GM18951 (cell line): ENCODE measurements at regions not wholly inside any gene's neighbourhood (a gene's known extent, or its start where the extent isn't known, plus 50 kb on each side); places are given as distances from the start of the nearest gene placed in this dataset.

Experiments
- POLR2A ChIP-seq: IDR thresholded peaks from 4 replicates; pipeline ENCODE4 v1.6.1; 2011; ENCODE audit warnings: mild to moderate bottlenecking; ENCODE audit not compliant: insufficient read length, insufficient read depth; ENCODE audit errors: extremely low read depth
- in situ Hi-C: fragments of 300-500 bp; cut with MboI; formaldehyde crosslinking; loops from one replicate; pipeline ENCODE4 v1.12.0; 2022; ENCODE audit warnings: low sequenced_read_pairs, mixed read lengths, inconsistent platforms; ENCODE audit not compliant: unreplicated experiment

DNA sequence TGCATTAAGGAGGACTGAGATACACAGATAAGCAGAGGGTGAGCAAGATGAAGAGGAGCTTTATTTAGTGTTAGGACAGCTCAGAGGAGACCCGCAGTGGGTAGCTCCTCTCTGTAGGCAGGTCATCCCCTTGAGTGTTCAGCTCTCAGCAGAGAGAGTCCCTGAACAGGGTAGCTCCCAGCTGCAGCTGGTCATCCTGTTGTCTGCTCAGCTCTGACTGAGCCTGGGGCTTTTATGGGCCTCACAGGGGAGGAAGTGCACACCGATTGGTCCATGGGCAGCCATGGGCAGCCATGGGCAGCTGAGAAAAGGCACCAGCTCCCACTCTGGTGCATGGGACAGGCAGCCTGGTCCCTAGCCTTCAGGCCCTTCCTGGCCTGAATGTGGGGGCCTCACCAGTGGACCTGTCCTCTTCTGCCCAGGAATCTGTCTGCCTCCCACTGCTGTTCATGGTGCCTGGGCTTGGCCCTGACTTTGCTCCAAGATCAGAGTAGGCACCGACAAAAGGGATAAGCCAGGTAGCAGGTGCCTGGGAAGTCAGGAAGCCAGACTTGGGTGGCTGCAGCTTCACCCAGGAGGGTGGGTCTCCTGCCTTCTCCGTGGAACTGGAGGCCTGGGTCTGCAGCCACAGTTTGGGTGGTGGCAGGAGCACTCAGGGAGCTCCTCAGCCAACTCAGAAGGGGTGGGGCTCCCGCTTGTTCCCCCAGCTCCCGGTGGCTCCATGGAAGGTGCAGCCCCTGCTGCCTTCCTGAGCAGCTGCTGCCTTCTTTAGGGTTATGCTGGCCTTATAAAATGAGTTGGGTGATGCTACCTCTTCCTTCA is 54.7 kb downstream of the MYEOV start:
- in situ Hi-C loops: no loop called here

DNA sequence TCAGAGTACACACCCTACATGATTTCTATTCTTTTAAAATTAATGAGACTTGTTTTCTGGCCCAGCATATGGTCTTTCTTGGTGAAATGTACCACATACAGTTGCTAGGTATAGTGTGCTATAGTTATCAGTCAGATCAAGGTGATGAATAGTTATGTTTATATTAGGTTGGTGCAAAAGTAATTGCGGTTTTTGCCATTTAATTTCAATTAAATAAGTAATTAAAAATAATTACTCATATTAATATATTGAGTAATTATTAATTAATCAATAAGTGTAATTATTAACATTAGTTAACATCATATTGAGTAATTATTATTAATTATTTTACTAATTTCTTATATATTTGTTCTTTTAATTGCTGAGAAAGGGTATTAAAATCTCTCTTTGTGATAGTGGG is 56.1 kb downstream of the MYEOV start:
- in situ Hi-C loops: no loop called here

More for the DNA sequence above, 54.7 kb downstream of the MYEOV start:
- no peak for TF ChIP-seq POLR2A

DNA sequence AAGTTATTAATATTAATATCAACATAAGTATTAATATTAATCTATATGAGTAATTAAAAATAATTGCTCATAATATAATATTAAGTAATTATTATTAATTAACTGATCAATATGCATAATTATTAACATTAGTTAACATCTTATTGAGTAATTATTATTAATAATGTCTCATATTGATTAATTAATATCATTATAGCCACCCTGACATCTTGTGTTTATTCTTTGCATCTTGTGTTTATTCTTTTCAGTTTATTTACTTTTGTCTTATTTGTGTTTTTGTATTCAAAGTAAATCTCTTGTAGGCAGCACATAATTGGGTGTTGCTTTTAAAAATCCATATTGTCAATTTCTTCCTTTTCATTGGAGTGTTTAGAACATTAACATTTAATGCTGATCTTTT is 56.6 kb downstream of the MYEOV start:
- no peak for TF ChIP-seq POLR2A

More for the DNA sequence above, 56.1 kb downstream of the MYEOV start:
- no peak for TF ChIP-seq POLR2A

DNA sequence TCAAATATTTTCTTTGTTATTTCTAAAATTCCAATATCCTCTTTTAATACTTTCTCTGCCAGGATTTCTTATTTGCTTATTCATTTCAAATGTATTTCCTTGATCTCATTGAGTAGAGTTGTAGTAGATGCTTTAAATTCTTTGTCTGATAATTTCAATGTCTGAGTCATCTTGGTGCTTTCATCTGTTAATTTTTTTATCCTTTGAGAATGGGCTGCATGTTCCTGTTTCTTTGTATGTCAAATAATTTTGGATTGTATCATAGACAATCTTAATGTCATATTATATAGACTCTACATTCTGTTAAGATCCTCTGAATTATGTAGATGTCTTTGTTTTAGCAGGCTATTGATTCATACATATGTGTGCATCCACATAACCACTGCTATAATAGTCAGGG is 57.5 kb downstream of the MYEOV start:
- in situ Hi-C loops: no loop called here
- TF ChIP-seq POLR2A: no peak

More for the DNA sequence above, 56.6 kb downstream of the MYEOV start:
- in situ Hi-C loops: no loop called here

DNA sequence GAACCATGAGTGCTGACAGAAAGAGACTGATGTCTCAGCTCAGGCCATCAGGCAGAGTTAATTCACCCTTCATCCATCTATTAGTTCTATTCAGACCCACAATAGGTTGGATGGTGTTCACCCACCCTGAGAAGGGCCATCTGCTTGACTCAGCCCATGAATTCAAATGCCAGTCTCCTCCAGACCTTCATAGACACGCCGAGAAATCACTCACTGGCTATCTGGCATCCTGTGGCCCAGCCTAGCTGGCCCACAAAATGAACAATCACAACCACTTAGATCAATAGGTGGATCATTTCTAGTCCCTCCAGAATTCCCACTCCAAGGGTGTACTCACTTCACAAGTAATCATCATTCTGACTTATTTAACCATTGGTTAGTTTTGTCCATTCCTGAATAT is 58.2 kb downstream of the MYEOV start:
- TF ChIP-seq POLR2A: no peak

DNA sequence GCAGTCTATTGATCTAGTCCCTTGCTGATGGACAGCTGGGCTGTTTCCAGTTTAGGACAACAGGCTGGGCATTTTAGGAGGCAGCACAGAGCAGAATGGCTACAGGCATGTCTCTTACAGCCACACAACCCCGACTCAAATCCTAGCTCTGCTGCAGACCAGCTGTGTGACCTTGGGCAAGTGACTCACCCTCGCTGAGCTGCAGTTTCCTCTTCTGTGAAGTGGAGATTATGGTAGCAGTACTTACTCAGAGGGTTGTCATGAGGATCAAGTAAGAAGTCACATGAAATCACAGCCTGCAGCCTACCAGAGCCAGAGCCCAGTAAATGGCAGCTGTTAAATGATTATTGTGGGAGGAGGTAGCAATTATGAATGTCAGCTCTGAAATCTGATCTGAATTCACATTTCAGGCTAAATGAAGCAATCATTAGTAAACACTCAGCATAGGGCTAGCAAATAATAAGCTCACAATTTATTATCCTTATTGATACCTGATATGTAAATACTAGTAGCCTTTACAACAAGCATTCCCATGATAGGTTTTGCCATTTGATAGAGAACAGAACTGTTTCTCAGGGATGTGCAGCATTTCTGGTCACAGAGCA is 58.9 kb downstream of the MYEOV start:
- no peak for TF ChIP-seq POLR2A
- in situ Hi-C loops: no loop called here

More for the DNA sequence above, 58.2 kb downstream of the MYEOV start:
- in situ Hi-C loops: no loop called here

DNA sequence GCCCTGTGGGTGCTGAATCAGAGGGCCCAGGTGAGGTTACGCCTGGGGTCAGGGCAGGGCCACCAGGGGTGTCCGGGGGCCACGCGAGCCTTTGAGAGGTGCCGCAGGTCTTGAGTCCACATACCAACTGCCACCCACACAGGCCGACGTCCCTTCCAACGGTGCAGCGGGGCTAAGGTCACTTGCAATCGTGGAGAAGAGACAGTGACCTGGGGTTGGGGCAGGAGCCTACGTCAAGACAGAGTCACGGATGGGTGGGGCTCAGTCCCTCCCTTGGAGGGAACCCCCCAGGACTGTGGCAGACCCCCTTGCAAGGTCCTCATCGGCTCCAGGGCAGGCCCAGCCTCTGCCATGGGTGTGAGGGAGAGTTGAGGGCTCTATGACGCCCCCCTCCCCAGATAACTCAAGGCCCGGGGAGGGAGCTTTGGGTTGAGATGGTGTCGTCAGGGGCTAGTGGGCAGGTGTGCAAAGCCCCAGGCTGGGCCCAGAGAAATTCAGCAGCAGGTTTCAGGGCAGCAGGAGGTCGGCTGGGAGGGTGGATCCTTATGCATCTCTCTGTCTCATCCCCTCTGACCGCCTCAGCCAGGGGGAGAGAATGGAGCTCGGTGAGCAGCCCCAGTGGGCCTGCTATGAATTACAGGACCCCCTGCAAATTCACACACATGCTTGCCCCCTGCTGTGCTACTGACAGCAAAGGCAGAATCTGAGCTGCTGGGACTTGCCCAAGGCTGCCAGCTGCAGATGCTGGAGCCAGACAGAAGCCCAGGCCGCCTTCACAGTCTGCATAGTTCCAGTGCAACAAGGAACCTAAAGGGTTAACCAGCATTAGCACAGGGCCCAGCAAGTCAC is 60.0 kb downstream of the MYEOV start:
- in situ Hi-C loops: no loop called here
- TF ChIP-seq POLR2A: no peak

DNA sequence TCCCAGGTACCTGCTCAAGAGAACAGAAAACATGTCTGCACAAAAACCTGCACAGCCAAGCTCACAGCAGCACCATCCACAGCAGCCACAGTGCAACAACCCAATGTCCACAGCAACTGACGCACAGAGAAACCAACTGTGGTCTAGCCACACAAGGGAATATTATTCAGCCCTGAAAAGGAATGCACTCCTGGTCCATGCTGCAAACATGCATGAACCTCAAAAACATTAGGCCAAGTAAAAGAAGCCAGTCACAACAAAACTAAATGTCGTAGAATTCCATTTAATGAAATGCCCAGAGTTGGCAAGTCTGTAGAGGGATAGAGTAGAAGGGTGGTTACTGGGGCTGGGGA is 60.6 kb downstream of the MYEOV start:
- in situ Hi-C loops: no loop called here
- no peak for TF ChIP-seq POLR2A

DNA sequence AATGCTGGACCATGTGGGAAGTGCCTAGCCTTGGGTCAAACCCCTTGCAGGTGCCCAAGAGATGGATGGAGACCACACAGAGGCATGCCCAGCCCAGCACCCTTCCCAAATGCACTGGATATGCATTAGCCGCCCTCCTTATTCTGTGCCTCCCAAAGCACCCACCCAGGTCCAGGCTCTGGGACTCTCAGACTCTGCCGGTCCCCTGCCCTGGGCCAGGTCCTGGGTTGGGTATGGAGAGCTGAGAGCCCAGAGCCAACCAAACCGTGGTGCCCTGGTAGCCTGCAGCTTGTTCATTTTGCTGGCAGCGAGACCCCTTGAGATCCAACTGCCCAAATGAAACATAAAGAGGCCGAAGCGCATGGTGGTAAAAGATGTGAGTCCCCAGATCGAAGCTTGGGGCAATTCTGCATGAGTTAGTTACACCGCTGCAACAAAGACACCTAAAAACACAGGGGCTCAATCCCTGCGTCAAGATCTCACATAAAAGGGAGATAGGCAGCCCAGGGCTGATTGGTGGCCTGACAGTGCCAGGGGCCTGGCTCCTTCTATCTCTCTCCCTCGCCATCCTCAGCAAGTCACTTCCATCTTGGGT is 61.5 kb downstream of the MYEOV start:
- no peak for TF ChIP-seq POLR2A
- in situ Hi-C loops: no loop called here

DNA sequence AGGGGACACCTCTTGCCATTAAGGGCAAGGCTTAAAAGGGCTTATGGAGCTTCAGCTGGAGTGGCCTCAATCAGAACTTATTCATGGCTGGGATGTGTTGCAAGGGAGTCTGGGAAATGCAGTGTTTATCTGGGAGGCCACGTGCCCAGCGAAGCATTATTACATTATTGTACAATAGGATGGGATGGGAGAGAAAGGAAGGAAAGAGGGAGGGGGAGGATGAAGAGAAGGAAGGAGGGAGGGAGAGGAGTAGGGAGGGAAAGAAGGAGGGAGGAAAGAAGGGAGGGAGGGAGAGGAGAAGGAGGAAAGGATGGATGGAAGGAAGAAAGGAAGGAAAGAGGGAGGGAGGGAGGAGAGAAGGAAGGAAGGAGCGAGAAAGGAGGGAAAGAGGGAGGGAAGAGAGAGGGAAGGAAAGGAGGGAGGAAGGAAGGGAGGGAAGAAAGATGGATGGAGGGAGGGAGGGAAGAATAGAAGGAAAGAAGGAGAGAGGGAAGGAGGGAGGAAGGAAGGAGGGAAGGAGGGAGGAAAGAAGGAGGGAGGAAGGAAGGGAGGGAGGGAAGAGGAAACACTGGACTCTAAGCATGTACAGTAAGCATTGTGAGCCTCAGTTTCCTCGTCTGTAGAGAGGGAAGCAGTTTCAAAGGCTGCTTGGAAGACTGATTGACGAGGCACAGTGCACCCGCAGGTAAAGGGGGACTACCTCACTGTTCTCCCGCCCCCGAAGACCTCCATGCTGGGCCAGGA is 62.2 kb downstream of the MYEOV start:
- TF ChIP-seq POLR2A: no peak
- in situ Hi-C loops: no loop called here

DNA sequence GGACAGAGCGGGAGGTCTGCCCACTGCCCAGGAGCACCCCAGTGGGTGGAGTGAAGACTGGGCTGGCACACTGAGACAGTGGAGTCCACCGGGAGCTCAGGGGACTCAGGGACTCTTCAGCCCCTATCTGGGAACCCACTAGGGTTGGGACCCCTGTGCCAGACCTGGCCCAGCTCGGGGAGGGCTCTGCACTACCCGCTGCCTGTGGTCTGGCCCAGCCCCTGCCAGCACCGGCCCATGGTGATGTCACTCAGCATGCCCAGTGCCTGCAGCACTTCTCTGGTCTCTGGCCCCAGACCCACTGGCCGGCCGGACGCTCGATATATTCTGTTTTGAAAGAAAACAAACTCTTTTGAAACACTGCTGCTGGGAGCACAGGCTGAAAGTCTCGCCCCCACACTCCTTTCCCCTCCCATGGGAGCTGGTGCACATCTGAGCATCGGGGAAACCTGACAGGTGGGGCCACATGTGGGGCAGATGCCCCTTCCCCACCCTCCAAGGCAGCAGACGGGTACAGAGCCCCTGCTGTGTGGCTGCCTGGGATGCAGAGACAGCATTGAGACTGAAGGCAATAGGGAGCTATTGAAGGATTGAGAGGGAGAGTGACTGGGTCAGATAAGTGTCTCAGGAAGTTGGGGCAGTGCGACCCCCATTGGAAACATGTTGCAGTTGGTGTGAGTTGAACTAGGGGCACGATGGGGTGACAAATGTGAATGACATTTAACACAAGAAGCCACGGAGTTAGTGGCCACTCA is 62.9 kb downstream of the MYEOV start:
- in situ Hi-C loops: no loop called here
- TF ChIP-seq POLR2A: no peak
